ENCODE measurements at regions not wholly inside any gene's neighbourhood (a gene's known extent, or its start where the extent isn't known, plus 50 kb on each side); places are given as distances from the start of the nearest gene placed in this dataset.

DNA sequence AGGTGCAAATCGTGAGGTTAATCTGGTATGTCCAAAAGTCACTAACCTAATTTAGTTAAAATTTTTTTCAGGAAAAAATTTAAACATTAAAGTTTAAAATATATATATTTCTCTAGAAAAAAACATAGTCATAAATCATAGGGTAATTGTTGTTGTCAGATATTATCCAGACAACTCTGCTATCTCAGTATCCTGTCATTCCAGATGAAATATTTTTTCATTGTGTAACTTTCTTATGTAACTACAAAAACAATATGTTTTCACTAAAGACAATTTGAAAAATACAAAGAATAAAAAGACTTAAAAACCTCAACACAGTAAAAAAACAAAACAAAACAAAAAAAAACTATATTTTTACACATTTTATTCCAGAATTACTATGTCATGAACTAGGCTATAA lies 57.6 kb downstream of the TENT5A start:
- TF ChIP-seq, protein P1, sequence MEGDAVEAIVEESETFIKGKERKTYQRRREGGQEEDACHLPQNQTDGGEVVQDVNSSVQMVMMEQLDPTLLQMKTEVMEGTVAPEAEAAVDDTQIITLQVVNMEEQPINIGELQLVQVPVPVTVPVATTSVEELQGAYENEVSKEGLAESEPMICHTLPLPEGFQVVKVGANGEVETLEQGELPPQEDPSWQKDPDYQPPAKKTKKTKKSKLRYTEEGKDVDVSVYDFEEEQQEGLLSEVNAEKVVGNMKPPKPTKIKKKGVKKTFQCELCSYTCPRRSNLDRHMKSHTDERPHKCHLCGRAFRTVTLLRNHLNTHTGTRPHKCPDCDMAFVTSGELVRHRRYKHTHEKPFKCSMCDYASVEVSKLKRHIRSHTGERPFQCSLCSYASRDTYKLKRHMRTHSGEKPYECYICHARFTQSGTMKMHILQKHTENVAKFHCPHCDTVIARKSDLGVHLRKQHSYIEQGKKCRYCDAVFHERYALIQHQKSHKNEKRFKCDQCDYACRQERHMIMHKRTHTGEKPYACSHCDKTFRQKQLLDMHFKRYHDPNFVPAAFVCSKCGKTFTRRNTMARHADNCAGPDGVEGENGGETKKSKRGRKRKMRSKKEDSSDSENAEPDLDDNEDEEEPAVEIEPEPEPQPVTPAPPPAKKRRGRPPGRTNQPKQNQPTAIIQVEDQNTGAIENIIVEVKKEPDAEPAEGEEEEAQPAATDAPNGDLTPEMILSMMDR (IDR thresholded peaks at IDR 0.05; ENCODE audit: low read depth, low read length): no peak
- in situ Hi-C loops (cut with HindIII; ENCODE audit: low sequenced_read_pairs): no loop called here
- DNase-seq (ENCODE audit: low read depth, low spot score): no peak
- no peak overlapping the region for H3K4me3 ChIP-seq (ENCODE audit: low read depth, low read length)

DNA sequence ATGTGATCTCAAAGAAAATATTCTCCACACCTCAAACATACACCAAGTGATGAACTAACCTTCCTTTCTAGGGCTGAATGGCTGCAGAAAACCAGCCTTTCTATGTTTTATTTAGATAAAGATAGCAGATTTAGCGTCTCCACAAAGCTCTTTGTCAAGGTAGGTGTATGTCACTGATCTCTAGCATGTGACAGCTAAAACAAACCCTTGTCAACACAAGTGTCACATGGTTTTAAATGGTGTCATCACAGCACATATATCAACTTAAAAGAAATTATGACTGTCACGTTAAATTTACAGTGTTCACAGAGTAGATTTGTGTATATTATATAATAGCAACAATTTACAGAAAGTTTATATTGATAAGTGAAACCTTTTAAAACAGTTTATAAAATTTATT lies 58.3 kb downstream of the TENT5A start:
- in situ Hi-C loops (cut with HindIII; ENCODE audit: low sequenced_read_pairs): no loop called here
- no peak overlapping the region for H3K4me3 ChIP-seq (ENCODE audit: low read depth, low read length)
- no peak for DNase-seq (ENCODE audit: low read depth, low spot score)
- TF ChIP-seq, protein P1 (IDR thresholded peaks at IDR 0.05; ENCODE audit: low read depth, low read length): no peak

DNA sequence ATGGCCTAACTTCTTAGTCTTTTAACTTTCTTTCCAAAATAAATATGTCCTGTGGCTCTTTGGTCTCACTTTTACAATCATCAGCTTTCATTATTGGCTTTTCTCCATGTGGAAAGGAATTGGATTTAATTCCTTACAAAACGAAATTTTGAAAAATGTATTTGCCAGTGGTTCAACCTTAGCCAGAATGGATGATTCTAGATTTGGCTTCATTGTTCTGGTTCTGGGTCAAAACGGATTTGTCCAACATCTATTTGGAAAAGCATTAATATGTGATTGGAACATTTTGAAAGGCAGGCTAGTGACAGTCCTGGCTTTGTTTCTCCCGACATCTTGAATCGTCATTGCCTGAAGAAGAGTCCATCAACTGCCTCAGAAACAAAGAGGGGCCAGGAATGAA lies 59.2 kb downstream of the TENT5A start:
- H3K4me3 ChIP-seq (ENCODE audit: low read depth, low read length): no peak overlapping the region
- in situ Hi-C loops (cut with HindIII; ENCODE audit: low sequenced_read_pairs): no loop called here
- no peak for DNase-seq (ENCODE audit: low read depth, low spot score)
- TF ChIP-seq, protein P1 (IDR thresholded peaks at IDR 0.05; ENCODE audit: low read depth, low read length): no peak

DNA sequence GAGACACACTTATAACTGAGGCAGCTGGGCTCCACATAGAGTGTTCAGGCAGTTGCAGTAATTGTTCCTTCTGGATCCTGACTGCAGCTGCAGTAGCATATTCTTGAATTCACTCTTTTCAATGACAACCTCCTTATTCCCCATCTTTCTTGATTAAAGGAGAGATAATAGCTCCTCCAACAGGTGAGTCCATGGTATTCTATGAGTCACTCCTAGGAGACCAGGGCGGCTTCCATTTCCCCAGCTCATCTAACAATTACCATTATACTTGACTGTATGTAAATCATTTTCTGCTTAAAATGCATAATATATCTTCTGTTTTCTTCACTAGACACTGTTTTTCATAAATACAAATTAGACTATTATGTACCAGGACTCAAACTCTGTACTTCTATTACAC lies 62.4 kb downstream of the TENT5A start:
- no peak for DNase-seq (ENCODE audit: low read depth, low spot score)
- H3K4me3 ChIP-seq (ENCODE audit: low read depth, low read length): no peak overlapping the region
- in situ Hi-C loops (cut with HindIII; ENCODE audit: low sequenced_read_pairs): no loop called here
- TF ChIP-seq, protein P1 (IDR thresholded peaks at IDR 0.05; ENCODE audit: low read depth, low read length): no peak

DNA sequence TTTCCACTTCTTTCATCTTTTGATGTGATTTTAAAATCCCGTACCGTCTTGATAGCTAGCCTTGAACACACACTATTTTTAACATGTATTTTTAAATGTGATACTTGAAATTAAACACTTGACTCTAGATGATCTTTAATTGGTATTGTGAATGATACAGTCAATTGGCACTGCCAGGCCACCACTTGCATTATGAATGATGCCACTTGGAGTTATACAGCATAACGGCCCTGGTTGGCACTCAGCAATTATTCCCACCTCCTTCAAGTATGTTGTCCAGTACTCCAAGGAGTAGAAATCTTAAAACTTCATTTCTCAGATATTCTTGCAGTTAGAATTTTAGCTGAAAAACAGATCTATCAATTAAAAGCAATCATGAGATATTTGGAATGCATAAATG lies 62.9 kb downstream of the TENT5A start:
- in situ Hi-C loops (cut with HindIII; ENCODE audit: low sequenced_read_pairs): no loop called here
- DNase-seq (ENCODE audit: low read depth, low spot score): no peak
- no peak overlapping the region for H3K4me3 ChIP-seq (ENCODE audit: low read depth, low read length)
- TF ChIP-seq, protein P1 (IDR thresholded peaks at IDR 0.05; ENCODE audit: low read depth, low read length): no peak

DNA sequence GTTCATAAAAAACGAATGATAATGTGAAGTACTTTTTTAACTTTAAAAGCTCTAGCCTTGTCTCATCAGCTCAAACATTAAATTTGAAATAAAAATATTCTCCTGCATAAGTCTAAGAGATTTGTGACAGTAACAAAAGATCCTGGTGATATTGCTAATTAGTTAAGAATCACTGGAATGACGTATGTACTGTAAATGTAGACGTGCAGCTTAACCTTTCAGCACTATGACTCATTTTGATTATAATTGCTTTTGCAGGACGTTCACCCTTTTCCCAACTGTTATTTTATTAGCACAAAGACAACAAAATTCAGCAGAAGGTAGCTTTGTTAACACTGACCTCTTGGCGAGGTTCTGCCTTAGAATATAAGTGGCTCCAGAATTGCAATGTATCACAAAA lies 68.6 kb downstream of the TENT5A start:
- in situ Hi-C loops (cut with HindIII; ENCODE audit: low sequenced_read_pairs): no loop called here
- TF ChIP-seq, protein P1 (IDR thresholded peaks at IDR 0.05; ENCODE audit: low read depth, low read length): no peak
- peak; percentile 37 for DNase-seq (ENCODE audit: low read depth, low spot score)
- no peak overlapping the region for H3K4me3 ChIP-seq (ENCODE audit: low read depth, low read length)
